GM18873 (cell line): ENCODE measurements at regions not wholly inside any gene's neighbourhood (a gene's known extent, or its start where the extent isn't known, plus 50 kb on each side); places are given as distances from the start of the nearest gene placed in this dataset.
A peak's percentile ranks its signal among the peaks of the same experiment; 100 is the strongest.
"Not testable (repeated sequence)": the region's sequence is repeated elsewhere in the genome, so short reads cannot be mapped to it uniquely, and the experiment has no call there.

Source experiments
- ATAC-seq: cut with Tn5 transposase; IDR thresholded peaks from one replicate; pipeline ENCODE4 v1.9.1; 2021; ENCODE audit warnings: mild to moderate bottlenecking, moderate library complexity, moderate number of reproducible peaks; ENCODE audit not compliant: unreplicated experiment, low FRiP score

GRCh38 chr6:144469144-144469575, 184.0 kb downstream of the UTRN start:
- no peak for ATAC-seq

DNA sequence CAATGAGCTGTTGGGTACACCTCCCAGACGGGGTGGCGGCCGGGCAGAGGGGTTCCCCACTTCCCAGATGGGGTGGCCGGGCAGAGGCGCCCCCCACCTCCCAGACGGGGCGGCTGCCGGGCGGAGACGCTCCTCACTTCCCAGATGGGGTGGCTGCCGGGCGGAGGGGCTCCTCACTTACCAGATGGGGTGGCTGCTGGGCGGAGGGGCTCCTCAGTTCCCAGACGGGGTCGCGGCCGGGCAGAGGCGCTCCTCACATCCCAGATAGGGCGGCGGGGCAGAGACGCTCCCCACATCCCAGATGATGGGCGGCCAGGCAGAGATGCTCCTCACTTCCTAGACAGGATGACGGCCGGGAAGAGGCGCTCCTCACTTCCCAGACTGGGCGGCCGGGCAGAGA, 185.1 kb downstream of the UTRN start:
- ATAC-seq: not testable (repeated sequence)

DNA sequence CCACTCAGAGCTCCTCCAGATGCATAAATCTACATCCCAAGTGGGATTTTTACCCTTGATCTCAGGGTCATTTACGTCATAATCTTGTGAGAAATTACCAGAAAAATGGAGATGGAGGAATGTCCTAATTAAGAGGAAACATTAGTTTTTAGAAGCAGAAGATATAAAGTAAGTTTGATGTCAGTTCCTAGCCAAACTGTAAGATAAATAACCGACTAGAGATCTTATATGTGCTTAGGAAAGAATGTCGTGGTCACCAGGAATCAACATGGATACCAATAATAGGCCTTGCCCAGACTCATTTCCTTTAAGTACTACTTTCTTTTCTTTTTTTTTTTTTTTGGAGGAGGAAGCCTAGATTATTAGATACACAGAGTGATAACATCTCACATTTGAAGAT, 186.9 kb downstream of the UTRN start:
- ATAC-seq: no peak

DNA sequence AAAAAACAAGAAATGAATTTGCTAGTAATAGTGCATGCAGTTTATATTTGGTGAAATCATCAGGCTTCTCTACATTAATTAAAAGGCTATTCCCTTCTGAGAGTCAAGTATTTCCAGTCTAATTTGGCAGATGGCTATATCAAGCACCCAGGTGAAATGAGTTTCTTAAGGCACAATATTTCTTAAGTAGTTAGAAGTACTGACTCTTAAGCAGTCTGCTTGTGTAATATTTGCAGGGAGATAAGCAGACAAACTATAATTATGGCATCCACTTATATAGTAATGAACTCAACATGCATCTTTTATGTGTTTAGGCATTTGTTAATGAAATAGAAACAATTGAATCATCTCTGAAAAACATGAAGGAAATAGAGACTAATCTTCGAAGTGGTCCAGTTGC, 189.2 kb downstream of the UTRN start:
- no peak for ATAC-seq

- ATAC-seq: no peak
These were observed 189.8 kb downstream of the UTRN start for GRCh38 chr6:144474904-144475303.

GRCh38 chr6:144475411-144475810, 190.3 kb downstream of the UTRN start:
- ATAC-seq: no peak

GRCh38 chr6:144476286-144476685, 191.2 kb downstream of the UTRN start:
- no peak for ATAC-seq

- ATAC-seq: no peak
These were observed 192.3 kb downstream of the UTRN start for GRCh38 chr6:144477396-144477795.

DNA sequence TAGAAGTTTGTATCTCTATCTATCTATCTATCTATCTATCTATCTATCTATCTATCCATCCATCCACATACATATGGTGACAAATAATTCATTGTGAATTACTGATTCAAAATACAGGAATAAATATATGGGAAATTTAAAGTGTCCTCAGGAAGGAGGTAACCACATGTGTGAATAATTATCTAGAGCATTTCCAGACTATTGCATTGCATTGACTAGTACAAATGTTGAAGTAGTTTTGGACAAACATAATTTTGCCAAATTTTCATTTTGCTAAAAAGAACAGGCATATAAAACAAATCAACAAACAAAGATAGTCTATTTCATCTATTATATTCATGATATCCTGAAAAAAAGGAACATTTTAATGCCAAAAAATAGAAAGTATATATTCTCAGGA, 192.7 kb downstream of the UTRN start:
- no peak for ATAC-seq

DNA sequence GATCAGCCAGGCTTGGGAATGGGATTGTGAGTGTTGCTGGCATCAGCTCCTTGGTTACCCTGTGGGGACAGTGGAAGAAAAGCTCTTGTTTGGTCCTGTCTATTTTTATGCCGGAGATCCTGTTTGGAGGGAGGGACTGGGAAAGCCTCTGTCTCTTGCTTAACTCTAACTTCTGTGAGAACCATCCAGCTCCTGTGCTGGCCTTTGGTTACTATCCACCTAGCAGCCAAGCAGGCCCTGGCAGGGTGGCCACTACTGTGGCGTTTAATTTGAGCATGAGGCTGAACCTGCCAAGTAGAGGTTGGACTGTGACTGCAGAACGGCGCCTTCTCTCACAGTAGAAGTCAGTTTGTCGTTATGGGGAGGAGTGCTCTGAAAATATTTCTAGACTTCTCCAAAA, 193.3 kb downstream of the UTRN start:
- ATAC-seq: no peak

DNA sequence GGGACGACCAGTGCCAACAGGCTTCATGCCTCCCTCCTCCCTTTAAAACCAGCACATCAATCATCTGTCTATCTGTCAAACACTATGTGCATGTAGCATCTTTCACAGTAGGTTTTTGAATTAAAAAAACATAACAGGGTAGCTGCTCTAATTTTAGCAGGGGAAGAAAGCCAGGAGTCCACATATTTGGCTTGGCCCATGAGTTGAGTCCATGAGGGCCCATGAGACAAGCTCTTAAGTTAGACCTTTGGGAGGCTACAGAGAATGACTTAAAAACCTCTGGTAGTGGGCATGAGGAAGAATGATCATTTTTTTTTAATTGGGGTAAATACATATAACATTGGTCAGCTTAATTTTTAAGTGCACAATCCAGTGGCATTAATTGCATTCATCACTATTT, 194.9 kb downstream of the UTRN start:
- no peak for ATAC-seq

GRCh38 chr6:144480473-144480872, 195.3 kb downstream of the UTRN start:
- no peak for ATAC-seq

DNA sequence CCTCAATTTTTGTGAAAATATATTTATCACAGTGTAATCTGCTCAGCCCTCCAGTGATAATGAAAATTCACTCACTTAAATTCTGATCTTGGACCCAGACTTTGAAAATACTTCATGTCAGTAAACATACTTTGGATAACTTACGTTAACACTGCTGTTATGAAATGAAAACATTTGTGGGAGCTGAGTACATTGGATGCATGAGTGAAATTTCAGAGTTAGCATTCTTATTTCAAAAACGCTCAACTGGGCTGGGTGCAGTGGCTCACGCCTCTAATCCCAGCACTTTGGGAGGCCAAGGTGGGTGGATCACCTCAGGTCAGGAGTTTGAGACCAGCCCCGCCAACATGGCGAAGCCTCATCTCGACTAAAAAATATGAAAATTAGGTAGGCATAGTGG, 196.4 kb downstream of the UTRN start:
- ATAC-seq: no peak

- peak; percentile 80 for ATAC-seq
These were observed 197.0 kb downstream of the UTRN start for GRCh38 chr6:144482142-144482541.

DNA sequence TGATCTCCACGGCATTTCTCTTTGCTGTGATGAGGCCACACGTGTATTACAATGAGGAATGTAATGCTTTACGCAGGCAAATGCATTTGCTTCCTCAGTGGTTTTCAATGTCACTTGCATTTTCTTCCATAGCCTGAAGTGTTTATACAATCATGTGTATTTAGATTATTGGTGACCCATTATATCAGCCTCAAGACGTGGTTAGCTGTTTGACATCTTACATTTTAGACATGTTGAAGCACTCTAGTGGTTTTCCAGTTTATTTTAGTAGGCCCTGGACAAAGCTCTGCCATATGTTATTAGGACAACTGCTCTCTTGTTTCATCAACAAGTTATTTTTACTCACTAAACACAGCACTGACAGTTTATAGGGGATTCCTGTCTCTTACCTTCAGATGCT, 200.4 kb downstream of the UTRN start:
- ATAC-seq: no peak

DNA sequence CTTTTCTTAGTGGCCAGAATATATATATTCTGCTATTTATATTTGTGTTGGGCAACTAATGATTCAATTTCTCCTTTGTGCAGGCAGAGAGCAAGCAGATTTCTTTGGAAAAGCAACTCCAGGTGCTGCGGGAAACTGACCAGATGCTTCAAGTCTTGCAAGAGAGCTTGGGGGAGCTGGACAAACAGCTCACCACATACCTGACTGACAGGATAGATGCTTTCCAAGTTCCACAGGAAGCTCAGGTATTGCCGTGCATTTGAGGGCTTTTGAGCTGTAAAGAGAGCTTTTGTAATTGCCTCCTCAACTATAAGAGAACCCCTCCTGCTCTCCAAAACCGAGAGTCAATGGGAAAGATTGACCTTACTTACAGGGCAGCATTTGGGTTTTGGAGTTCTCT, 203.5 kb downstream of the UTRN start:
- no peak for ATAC-seq

DNA sequence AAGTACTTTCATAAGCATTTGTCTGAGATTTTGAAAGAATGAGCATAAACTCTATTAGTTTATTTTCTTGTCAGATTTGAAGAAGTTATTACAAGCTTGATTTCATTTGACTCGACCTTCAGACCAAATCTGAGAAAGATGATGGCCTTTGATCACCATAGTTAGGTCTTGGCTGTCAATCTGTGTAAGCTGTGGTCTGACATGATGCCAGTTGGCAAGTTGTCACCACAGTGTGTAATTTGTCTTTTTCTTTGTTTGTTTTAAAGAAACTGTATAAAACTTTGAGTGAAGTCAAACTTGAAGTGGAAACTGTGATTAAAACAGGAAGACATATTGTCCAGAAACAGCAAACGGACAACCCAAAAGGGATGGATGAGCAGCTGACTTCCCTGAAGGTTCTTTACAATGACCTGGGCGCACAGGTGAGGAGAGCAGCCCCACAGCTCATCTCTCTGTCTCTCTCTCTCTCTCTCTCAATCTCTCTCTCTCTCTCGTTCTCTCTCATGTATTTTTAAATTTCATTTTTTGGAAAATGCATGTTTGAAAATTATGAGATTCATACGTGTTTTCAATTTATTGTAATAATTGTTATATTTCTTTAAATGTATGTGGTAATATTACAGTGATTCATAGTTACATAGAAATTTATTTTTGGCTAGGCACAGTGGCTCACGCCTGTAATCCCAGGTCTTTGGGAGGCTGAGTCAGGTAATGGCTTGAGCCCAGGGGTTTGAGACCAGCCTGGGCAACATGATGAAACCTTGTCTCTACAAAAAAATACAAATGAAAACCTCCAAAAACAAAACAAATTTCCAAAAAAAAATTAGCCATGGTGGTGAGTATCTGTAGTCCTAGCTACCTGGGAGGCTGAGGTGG, 208.1 kb downstream of the UTRN start:
- no peak for ATAC-seq

DNA sequence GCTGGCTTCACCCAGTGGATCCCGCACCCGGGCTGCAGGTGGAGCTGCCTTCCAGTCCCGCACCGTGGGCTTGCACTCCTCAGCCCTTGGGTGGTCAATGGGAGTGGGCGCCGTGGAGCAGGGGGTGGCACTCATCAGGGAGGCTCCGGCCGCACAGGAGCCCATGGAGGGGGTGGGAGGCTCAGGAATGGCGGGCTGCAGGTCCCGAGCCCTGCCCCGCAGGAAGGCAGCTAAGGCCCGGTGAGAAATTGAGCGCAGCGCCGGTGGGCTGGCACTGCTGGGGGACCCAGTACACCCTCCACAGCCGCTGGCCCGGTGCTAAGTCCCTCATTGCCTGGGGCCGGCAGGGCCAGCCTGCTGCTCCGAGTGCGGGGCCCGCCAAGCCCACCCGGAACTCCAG, 209.9 kb downstream of the UTRN start:
- not testable (repeated sequence) for ATAC-seq

DNA sequence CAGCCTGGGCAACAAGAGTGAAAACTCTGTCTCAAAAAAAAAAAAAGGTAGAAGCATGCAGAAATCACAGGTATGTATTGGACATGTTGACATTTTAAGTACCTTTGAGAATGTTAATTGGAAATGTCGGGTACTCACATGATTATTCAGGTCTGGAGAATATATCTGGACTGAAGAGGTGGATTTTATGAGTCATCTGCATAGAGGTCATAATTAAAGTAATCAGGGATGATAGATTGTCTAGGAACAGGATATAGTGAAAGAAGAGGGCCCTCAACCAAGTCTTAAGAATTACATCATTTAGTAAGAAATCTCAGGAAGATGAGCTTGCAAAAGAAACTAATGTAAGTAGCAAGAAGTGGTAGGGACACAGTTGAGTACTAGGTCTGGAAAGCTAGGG, 212.5 kb downstream of the UTRN start:
- no peak for ATAC-seq

GRCh38 chr6:144500892-144501291, 215.8 kb downstream of the UTRN start:
- ATAC-seq: no peak

DNA sequence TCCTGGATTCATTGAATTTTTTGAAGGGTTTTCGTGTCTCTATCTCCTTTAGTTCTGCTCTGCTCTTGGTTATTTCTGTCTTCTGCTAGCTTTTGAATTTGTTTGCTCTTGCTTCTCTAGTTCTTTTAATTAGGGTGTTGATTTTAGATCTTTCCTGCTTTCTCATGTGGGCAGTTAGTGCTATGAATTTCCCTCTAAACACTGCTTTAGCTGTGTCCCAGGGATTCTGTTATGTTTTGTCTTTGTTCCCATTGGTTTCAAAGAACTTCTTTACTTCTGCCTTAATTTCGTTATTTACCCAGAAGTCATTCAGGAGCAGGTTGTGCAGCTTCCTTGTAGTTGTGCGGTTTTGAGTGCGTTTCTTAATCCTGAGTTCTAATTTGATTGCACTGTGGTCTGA, 220.1 kb downstream of the UTRN start:
- not testable (repeated sequence) for ATAC-seq

- ATAC-seq: not testable (repeated sequence)
These were observed 220.9 kb downstream of the UTRN start for GRCh38 chr6:144506051-144506450.
